ENCODE measurements at regions not wholly inside any gene's neighbourhood (a gene's known extent, or its start where the extent isn't known, plus 50 kb on each side); places are given as distances from the start of the nearest gene placed in this dataset.

- TF ChIP-seq, protein P1, sequence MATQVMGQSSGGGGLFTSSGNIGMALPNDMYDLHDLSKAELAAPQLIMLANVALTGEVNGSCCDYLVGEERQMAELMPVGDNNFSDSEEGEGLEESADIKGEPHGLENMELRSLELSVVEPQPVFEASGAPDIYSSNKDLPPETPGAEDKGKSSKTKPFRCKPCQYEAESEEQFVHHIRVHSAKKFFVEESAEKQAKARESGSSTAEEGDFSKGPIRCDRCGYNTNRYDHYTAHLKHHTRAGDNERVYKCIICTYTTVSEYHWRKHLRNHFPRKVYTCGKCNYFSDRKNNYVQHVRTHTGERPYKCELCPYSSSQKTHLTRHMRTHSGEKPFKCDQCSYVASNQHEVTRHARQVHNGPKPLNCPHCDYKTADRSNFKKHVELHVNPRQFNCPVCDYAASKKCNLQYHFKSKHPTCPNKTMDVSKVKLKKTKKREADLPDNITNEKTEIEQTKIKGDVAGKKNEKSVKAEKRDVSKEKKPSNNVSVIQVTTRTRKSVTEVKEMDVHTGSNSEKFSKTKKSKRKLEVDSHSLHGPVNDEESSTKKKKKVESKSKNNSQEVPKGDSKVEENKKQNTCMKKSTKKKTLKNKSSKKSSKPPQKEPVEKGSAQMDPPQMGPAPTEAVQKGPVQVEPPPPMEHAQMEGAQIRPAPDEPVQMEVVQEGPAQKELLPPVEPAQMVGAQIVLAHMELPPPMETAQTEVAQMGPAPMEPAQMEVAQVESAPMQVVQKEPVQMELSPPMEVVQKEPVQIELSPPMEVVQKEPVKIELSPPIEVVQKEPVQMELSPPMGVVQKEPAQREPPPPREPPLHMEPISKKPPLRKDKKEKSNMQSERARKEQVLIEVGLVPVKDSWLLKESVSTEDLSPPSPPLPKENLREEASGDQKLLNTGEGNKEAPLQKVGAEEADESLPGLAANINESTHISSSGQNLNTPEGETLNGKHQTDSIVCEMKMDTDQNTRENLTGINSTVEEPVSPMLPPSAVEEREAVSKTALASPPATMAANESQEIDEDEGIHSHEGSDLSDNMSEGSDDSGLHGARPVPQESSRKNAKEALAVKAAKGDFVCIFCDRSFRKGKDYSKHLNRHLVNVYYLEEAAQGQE (IDR thresholded peaks at IDR 0.05; ENCODE audit: insufficient replicate concordance, low read depth), result no peak
- TF ChIP-seq, protein P2, sequence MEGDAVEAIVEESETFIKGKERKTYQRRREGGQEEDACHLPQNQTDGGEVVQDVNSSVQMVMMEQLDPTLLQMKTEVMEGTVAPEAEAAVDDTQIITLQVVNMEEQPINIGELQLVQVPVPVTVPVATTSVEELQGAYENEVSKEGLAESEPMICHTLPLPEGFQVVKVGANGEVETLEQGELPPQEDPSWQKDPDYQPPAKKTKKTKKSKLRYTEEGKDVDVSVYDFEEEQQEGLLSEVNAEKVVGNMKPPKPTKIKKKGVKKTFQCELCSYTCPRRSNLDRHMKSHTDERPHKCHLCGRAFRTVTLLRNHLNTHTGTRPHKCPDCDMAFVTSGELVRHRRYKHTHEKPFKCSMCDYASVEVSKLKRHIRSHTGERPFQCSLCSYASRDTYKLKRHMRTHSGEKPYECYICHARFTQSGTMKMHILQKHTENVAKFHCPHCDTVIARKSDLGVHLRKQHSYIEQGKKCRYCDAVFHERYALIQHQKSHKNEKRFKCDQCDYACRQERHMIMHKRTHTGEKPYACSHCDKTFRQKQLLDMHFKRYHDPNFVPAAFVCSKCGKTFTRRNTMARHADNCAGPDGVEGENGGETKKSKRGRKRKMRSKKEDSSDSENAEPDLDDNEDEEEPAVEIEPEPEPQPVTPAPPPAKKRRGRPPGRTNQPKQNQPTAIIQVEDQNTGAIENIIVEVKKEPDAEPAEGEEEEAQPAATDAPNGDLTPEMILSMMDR (IDR thresholded peaks at IDR 0.05; ENCODE audit: insufficient read depth, low read length), result no peak
- no peak for TF ChIP-seq GABPA (IDR thresholded peaks at IDR 0.05; ENCODE audit: low read depth)
Measured at GRCh38 chr4:136748773-136749172, 783.5 kb downstream of the PCDH18 start.

Data from HL-60 (cell line).